ENCODE measurements at regions not wholly inside any gene's neighbourhood (a gene's known extent, or its start where the extent isn't known, plus 50 kb on each side); places are given as distances from the start of the nearest gene placed in this dataset.

- ChIA-PET CTCF (ENCODE audit: unreplicated experiment) (no interaction called here), POLR2A (no interaction called here)
- Histone ChIP-seq H3K9me2 (ENCODE audit: insufficient read depth, low read length) (no peaks in the 10 kb centered on the region), H4K20me1 (ENCODE audit: insufficient read depth, low read length) (no peaks in the 10 kb centered on the region), H3K4me3 (ENCODE audit: low read depth, low read length, poor library complexity, severe bottlenecking) (no peak overlapping the region), H2AFZ (ENCODE audit: low read length) (no peak overlapping the region), H3K27ac (ENCODE audit: low read depth, low read length, poor library complexity, severe bottlenecking) (no peak overlapping the region), H3K4me1 (ENCODE audit: insufficient read depth, low read length, poor library complexity, severe bottlenecking) (no peaks in the 10 kb centered on the region), H3K9me3 (ENCODE audit: low read length) (peaks cover 32% of the 10 kb centered on the region), H3K79me2 (ENCODE audit: insufficient read depth, low read depth, low read length) (no peaks in the 10 kb centered on the region), H3K36me3 (ENCODE audit: insufficient read depth, low read length) (no peaks in the 10 kb centered on the region), H3K4me2 (ENCODE audit: low read length) (no peak overlapping the region)
- DNase-seq (ENCODE audit: low spot score): no peak
- BruUV-seq (replicated peaks): no TSS peak
- TF ChIP-seq CTCF (conservative IDR thresholded peaks at IDR 0.05; ENCODE audit: low read length): no peak
- intact Hi-C loops (cut with micrococcal nuclease; ENCODE audit: unreplicated experiment): no loop called here
Observed at GRCh38 chr21:19508844-19509243, 1105.3 kb upstream of the TMPRSS15 start.

GRCh38 chr21:19510057-19510456 is 1106.5 kb upstream of the TMPRSS15 start:
- ChIA-PET CTCF (ENCODE audit: unreplicated experiment) (no interaction called here), POLR2A (no interaction called here)
- H3K4me1 ChIP-seq (ENCODE audit: insufficient read depth, low read length, poor library complexity, severe bottlenecking): no peaks in the 10 kb centered on the region
- TF ChIP-seq EZH2phosphoT487 (IDR thresholded peaks at IDR 0.05; ENCODE audit: borderline replicate concordance, low read depth, low read length) (no peak), CTCF (conservative IDR thresholded peaks at IDR 0.05; ENCODE audit: low read length) (no peak)
- peaks cover 36% of the 10 kb centered on the region for H3K9me3 ChIP-seq (ENCODE audit: low read length)
- H2AFZ ChIP-seq (ENCODE audit: low read length): no peak overlapping the region
- H4K20me1 ChIP-seq (ENCODE audit: insufficient read depth, low read length): no peaks in the 10 kb centered on the region
- no peaks in the 10 kb centered on the region for H3K9me2 ChIP-seq (ENCODE audit: insufficient read depth, low read length)
- BruUV-seq (replicated peaks): no TSS peak
- no peak overlapping the region for H3K27ac ChIP-seq (ENCODE audit: low read depth, low read length, poor library complexity, severe bottlenecking)
- intact Hi-C loops (cut with micrococcal nuclease; ENCODE audit: unreplicated experiment): no loop called here
- no peak for DNase-seq (ENCODE audit: low spot score)
- no peaks in the 10 kb centered on the region for H3K36me3 ChIP-seq (ENCODE audit: insufficient read depth, low read length)
- no peak overlapping the region for H3K4me2 ChIP-seq (ENCODE audit: low read length)
- no peak overlapping the region for H3K4me3 ChIP-seq (ENCODE audit: low read depth, low read length, poor library complexity, severe bottlenecking)
- H3K79me2 ChIP-seq (ENCODE audit: insufficient read depth, low read depth, low read length): no peaks in the 10 kb centered on the region

GRCh38 chr21:19510653-19511052 is 1107.1 kb upstream of the TMPRSS15 start:
- ChIA-PET POLR2A (no interaction called here), CTCF (ENCODE audit: unreplicated experiment) (no interaction called here)
- intact Hi-C loops (cut with micrococcal nuclease; ENCODE audit: unreplicated experiment): no loop called here
- peaks cover 35% of the 10 kb centered on the region for H3K9me3 ChIP-seq (ENCODE audit: low read length)
- no peaks in the 10 kb centered on the region for H3K79me2 ChIP-seq (ENCODE audit: insufficient read depth, low read depth, low read length)
- no peak overlapping the region for H3K4me3 ChIP-seq (ENCODE audit: low read depth, low read length, poor library complexity, severe bottlenecking)
- no peak overlapping the region for H3K27ac ChIP-seq (ENCODE audit: low read depth, low read length, poor library complexity, severe bottlenecking)
- no peaks in the 10 kb centered on the region for H3K36me3 ChIP-seq (ENCODE audit: insufficient read depth, low read length)
- no peak overlapping the region for H2AFZ ChIP-seq (ENCODE audit: low read length)
- no peaks in the 10 kb centered on the region for H4K20me1 ChIP-seq (ENCODE audit: insufficient read depth, low read length)
- TF ChIP-seq CTCF (conservative IDR thresholded peaks at IDR 0.05; ENCODE audit: low read length) (no peak), EZH2phosphoT487 (IDR thresholded peaks at IDR 0.05; ENCODE audit: borderline replicate concordance, low read depth, low read length) (no peak)
- no peaks in the 10 kb centered on the region for H3K9me2 ChIP-seq (ENCODE audit: insufficient read depth, low read length)
- no peaks in the 10 kb centered on the region for H3K4me1 ChIP-seq (ENCODE audit: insufficient read depth, low read length, poor library complexity, severe bottlenecking)
- no peak for DNase-seq (ENCODE audit: low spot score)
- no TSS peak for BruUV-seq (replicated peaks)
- no peak overlapping the region for H3K4me2 ChIP-seq (ENCODE audit: low read length)

All from OCI-LY7 (cell line).